Endothelial cell of umbilical vein (primary cell): ENCODE measurements at regions not wholly inside any gene's neighbourhood (a gene's known extent, or its start where the extent isn't known, plus 50 kb on each side); places are given as distances from the start of the nearest gene placed in this dataset.

Source experiments
- BruUV-seq: library from RNA; stranded (reverse); fragments of 400-500 nt; replicated peaks from 2 replicates; lab custom pipeline; 2021; lab: Mats Ljungman, UMichigan
- CTCF ChIA-PET: fragments of 300-600, 350-600 bp; sonication (Branson Sonifier 250); formaldehyde crosslinking; loops from one replicate; lab custom pipeline; 2021; ENCODE audit warnings: antibody characterized with exemption, inconsistent platforms; lab: Charles Lee
- POLR2A ChIA-PET: fragments of 300-600, 350-600 bp; sonication (Branson Sonifier 250); formaldehyde crosslinking; loops from one replicate; lab custom pipeline; 2021; ENCODE audit warnings: antibody characterized with exemption, inconsistent platforms; lab: Charles Lee
- DNase-seq: peaks from one replicate; pipeline ENCODE4 v3.0.0-alpha.2; 2011; ENCODE audit warnings: low read depth, low spot score
- FAIRE-seq: peaks from 2 replicates; lab custom pipeline; 2011; peaks lifted over from hg19 to GRCh38; lab: Jason Lieb, UNC
- H2AFZ ChIP-seq: 2 replicates; pipeline ENCODE4 v1.6.0; 2012; ENCODE audit warnings: low read depth, low read length, control low read depth, inconsistent platforms
- H3K27ac ChIP-seq: 2 replicates; pipeline ENCODE4 v1.5.1; 2011; ENCODE audit warnings: low read depth, mild to moderate bottlenecking, control low read depth, low read length, moderate library complexity; ENCODE audit not compliant: insufficient read depth
- H3K27me3 ChIP-seq, 2 experiments: 2 replicates each; pipeline versions ENCODE4 v1.6.0 to v1.6.1; 2011; ENCODE audit warnings: low read length in 2 of 2, mixed read lengths in 1 of 2; ENCODE audit not compliant: control insufficient read depth in 2 of 2, insufficient read depth in 2 of 2
- H3K36me3 ChIP-seq, 2 experiments: 2 replicates in 1 of 2; 3 replicates in 1 of 2; pipeline ENCODE4 v1.5.1; 2011; ENCODE audit warnings: low read length in 2 of 2, mild to moderate bottlenecking in 1 of 2, moderate library complexity in 1 of 2; ENCODE audit not compliant: control insufficient read depth in 2 of 2, insufficient read depth in 2 of 2; ENCODE audit errors: extremely low read depth in 1 of 2
- H3K4me1 ChIP-seq: 3 replicates; pipeline ENCODE4 v1.5.1; 2011; ENCODE audit warnings: mild to moderate bottlenecking, low read length; ENCODE audit not compliant: control insufficient read depth, insufficient read depth; ENCODE audit errors: extremely low read depth
- H3K4me2 ChIP-seq: 2 replicates; pipeline ENCODE4 v1.6.1; 2011; ENCODE audit warnings: low read length, control low read depth, mixed read lengths; ENCODE audit not compliant: insufficient read depth
- H3K4me3 ChIP-seq, 3 experiments: fragments of 200-600 bp in 1 of 3; sonication (generic), shearing (Covaris generic) in 1 of 3; replicated peaks in 1 of 3; 2 replicates each; pipeline ENCODE4 v1.5.1; 2011 to 2016; ENCODE audit warnings: control low read depth in 3 of 3, low read length in 3 of 3, mild to moderate bottlenecking in 2 of 3, inconsistent platforms in 1 of 3, low read depth in 1 of 3, moderate library complexity in 1 of 3; ENCODE audit not compliant: insufficient read depth in 1 of 3
- H3K79me2 ChIP-seq: 2 replicates; pipeline ENCODE4 v1.6.0; 2012; ENCODE audit warnings: low read length, inconsistent platforms; ENCODE audit not compliant: control insufficient read depth, insufficient read depth
- H3K9ac ChIP-seq: replicated peaks from 2 replicates; pipeline ENCODE3; 2011; ENCODE audit warnings: low read length, control low read depth; ENCODE audit not compliant: insufficient read depth; ENCODE audit errors: extremely low read depth
- H3K9me1 ChIP-seq: replicated peaks from 3 replicates; pipeline ENCODE4 v1.6.0; 2011; ENCODE audit warnings: mild to moderate bottlenecking, low read length; ENCODE audit not compliant: control insufficient read depth, insufficient read depth; ENCODE audit errors: extremely low read depth
- H3K9me3 ChIP-seq: replicated peaks from 2 replicates; pipeline ENCODE4 v1.5.1; 2012; ENCODE audit warnings: low read length, inconsistent platforms; ENCODE audit not compliant: control insufficient read depth, insufficient read depth
- H4K20me1 ChIP-seq: replicated peaks from 2 replicates; pipeline ENCODE3; 2011; ENCODE audit warnings: mild to moderate bottlenecking, low read length; ENCODE audit not compliant: control insufficient read depth, insufficient read depth; ENCODE audit errors: extremely low read depth
- FOS ChIP-seq: IDR thresholded peaks from 2 replicates; pipeline ENCODE4 v1.6.1; 2011; ENCODE audit warnings: mild to moderate bottlenecking, low read length, moderate library complexity, borderline replicate concordance; ENCODE audit not compliant: insufficient read depth
- GATA2 ChIP-seq: IDR thresholded peaks from 2 replicates; pipeline ENCODE4 v1.7.0; 2011; ENCODE audit warnings: low read depth, mild to moderate bottlenecking, moderate library complexity, mixed read lengths, low read length; ENCODE audit not compliant: insufficient read length, insufficient read depth
- JUN ChIP-seq: IDR thresholded peaks from 2 replicates; pipeline ENCODE4 v1.6.1; 2011; ENCODE audit warnings: borderline replicate concordance, low read depth; ENCODE audit not compliant: insufficient read length, insufficient read depth
- MYC ChIP-seq: IDR thresholded peaks from one replicate; pipeline ENCODE4 v1.6.1; 2011; ENCODE audit warnings: mild to moderate bottlenecking, low read depth, low read length
- POLR2AphosphoS5 ChIP-seq: IDR thresholded peaks from 2 replicates; pipeline ENCODE4 v1.6.1; 2012; ENCODE audit warnings: low read depth, mild to moderate bottlenecking, control low read depth, low read length, moderate library complexity; ENCODE audit not compliant: insufficient read depth
- dilution Hi-C: fragments of 300-500 bp; cut with MboI; formaldehyde crosslinking; loops from one replicate; pipeline ENCODE4 v1.15.0; 2019; ENCODE audit warnings: low sequenced_read_pairs; ENCODE audit not compliant: extremely low pct_ligation_motif_present
- intact Hi-C: fragments of 100-400 bp; cut with micrococcal nuclease; formaldehyde crosslinking; loops from one replicate; pipeline ENCODE4 v1.10.0; 2022
- TF ChIP-seq, protein P1 (sequence below): IDR thresholded peaks from 2 replicates; pipeline ENCODE4 v1.6.1; 2011; ENCODE audit not compliant: insufficient read depth, insufficient read length
- TF ChIP-seq, protein P2 (sequence below), 2 donors: IDR thresholded peaks; 1 replicate in 1 of 2; 2 replicates in 1 of 2; pipeline ENCODE4 v1.5.1; 2011; ENCODE audit warnings: low read length in 2 of 2, mild to moderate bottlenecking in 2 of 2, moderate library complexity in 2 of 2, control low read depth in 1 of 2, inconsistent platforms in 1 of 2, low read depth in 1 of 2; ENCODE audit not compliant: insufficient read depth in 1 of 2; ENCODE audit errors: extremely low read depth in 1 of 2

DNA sequence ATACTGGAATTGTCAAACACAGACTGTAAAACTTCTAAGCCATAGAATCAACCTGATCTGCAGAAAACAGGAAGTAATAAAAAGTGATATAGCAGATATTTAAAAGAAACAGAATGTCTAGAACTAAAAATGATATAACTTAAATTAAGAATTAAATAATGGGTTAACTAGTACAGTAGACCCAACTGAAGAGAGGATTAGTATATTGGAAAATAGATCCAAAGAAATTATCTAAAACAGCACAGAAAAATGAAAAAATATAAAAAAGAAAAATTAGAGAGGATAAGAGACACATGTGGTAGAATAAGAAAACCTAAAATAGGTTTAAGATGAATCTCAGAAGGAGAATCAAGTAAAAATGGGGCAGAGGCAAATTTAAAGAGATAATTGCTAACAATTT lies 219.9 kb downstream of the SEMA6A start:
- CTCF ChIA-PET, result interaction anchor here (1.5 kb wide), 1 partner anchor 16 kb away, joined by 3 read pairs; no protein-coding TSS in a partner anchor
- dilution Hi-C loops, result no loop called here

GRCh38 chr5:116347657-116348056 lies 227.0 kb downstream of the SEMA6A start:
- Histone ChIP-seq H4K20me1 (no peaks in the 10 kb centered on the region), H3K9me3 (no peaks in the 10 kb centered on the region), H3K9ac (no peak overlapping the region), H3K9me1 (no peaks in the 10 kb centered on the region), H3K4me2 (no peak overlapping the region), H3K4me3 (no peak overlapping the region), H3K27ac (no peak overlapping the region), H3K36me3 (no peaks in the 10 kb centered on the region), H2AFZ (no peak overlapping the region), H3K4me1 (no peaks in the 10 kb centered on the region), H3K79me2 (no peaks in the 10 kb centered on the region), H3K27me3 (no peaks in the 10 kb centered on the region)
- dilution Hi-C loops, result no loop called here
- DNase-seq (no peak), FAIRE-seq (no peak)
- no TSS peak for BruUV-seq
- ChIA-PET CTCF (no interaction called here), POLR2A (no interaction called here)
- intact Hi-C loops, result no loop called here
- TF ChIP-seq GATA2 (no peak), MYC (no peak), POLR2AphosphoS5 (no peak), FOS (no peak)

More for the DNA sequence above, 219.9 kb downstream of the SEMA6A start:
- Histone ChIP-seq H3K36me3 (no peaks in the 10 kb centered on the region), H3K4me2 (no peak overlapping the region), H2AFZ (no peak overlapping the region), H3K27ac (no peak overlapping the region), H3K79me2 (no peaks in the 10 kb centered on the region), H3K9me3 (no peaks in the 10 kb centered on the region), H3K27me3 (no peaks in the 10 kb centered on the region), H3K4me1 (no peaks in the 10 kb centered on the region), H4K20me1 (no peaks in the 10 kb centered on the region), H3K9ac (no peak overlapping the region), H3K9me1 (no peaks in the 10 kb centered on the region), H3K4me3 (no peak overlapping the region)
- FAIRE-seq (no peak), DNase-seq (no peak)
- intact Hi-C loops, result no loop called here
- POLR2A ChIA-PET, result no interaction called here
- BruUV-seq, result no TSS peak
- TF ChIP-seq JUN, result no peak
- TF ChIP-seq, protein P1, sequence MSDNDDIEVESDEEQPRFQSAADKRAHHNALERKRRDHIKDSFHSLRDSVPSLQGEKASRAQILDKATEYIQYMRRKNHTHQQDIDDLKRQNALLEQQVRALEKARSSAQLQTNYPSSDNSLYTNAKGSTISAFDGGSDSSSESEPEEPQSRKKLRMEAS, result no peak
- TF ChIP-seq, protein P2, sequence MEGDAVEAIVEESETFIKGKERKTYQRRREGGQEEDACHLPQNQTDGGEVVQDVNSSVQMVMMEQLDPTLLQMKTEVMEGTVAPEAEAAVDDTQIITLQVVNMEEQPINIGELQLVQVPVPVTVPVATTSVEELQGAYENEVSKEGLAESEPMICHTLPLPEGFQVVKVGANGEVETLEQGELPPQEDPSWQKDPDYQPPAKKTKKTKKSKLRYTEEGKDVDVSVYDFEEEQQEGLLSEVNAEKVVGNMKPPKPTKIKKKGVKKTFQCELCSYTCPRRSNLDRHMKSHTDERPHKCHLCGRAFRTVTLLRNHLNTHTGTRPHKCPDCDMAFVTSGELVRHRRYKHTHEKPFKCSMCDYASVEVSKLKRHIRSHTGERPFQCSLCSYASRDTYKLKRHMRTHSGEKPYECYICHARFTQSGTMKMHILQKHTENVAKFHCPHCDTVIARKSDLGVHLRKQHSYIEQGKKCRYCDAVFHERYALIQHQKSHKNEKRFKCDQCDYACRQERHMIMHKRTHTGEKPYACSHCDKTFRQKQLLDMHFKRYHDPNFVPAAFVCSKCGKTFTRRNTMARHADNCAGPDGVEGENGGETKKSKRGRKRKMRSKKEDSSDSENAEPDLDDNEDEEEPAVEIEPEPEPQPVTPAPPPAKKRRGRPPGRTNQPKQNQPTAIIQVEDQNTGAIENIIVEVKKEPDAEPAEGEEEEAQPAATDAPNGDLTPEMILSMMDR (IDR thresholded peaks at IDR 0.05; ENCODE audit: extremely low read depth in 1 of 2, insufficient read depth in 1 of 2, low read depth in 1 of 2, low read length in 2 of 2), result no peak
